T-helper 1 cell treated with Interleukin-12 subunit alpha and Interleukin-12 subunit beta and Interleukin-4 antibody, amounts not matched to agents 30 ng/mL and 1 ng/mL, for 36 hours (primary cell): ENCODE measurements at regions not wholly inside any gene's neighbourhood (a gene's known extent, or its start where the extent isn't known, plus 50 kb on each side); places are given as distances from the start of the nearest gene placed in this dataset.
"Not testable (repeated sequence)": the region's sequence is repeated elsewhere in the genome, so short reads cannot be mapped to it uniquely, and the experiment has no call there.

Experiments
- intact Hi-C: fragments of 100-400 bp; cut with micrococcal nuclease; formaldehyde crosslinking; loops from one replicate; pipeline ENCODE4 v1.15.1; 2024

DNA sequence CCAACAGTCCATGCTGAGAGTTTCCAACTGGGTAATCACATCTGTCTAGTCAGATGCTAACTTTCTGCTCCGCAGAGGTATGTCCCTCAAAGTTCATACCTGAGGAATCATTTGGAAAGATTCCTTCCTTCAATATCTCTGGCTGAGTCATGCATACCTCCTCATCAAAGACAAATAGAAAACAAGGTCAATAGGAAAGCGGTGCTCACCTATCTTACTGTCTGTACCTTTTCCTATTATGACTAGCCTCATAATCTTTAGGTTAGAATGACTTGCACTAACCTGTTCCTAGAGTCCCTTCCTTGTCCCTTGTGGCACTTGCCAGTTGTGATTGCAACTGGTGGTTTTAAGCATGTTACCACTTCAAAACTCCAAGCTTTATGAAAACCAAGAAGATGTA, 78.2 kb upstream of the PTPRK start:
- intact Hi-C loops, result no loop called here

GRCh38 chr6:128597956-128598355, 77.6 kb upstream of the PTPRK start:
- intact Hi-C loops, result no loop called here

DNA sequence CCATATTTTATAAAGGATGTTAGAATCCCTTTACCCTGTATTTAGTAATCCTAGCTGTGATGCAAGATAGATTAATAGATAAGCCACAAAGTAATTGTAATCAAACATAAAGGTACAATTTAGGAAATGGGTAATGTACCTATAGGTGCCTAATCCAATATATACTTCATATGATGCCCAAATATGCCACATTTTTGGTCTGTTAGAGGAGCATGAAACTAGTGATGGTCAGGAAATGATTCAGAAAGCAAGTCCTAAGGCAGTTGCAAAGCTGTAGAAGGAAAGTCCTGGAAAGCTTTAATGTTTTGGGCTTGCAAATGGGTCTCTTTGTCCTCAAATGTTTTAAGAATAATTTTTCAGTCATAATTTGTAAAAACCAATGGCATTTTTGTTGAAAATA, 76.6 kb upstream of the PTPRK start:
- intact Hi-C loops, result no loop called here

GRCh38 chr6:128595544-128595943, 75.1 kb upstream of the PTPRK start:
- intact Hi-C loops, result no loop called here

DNA sequence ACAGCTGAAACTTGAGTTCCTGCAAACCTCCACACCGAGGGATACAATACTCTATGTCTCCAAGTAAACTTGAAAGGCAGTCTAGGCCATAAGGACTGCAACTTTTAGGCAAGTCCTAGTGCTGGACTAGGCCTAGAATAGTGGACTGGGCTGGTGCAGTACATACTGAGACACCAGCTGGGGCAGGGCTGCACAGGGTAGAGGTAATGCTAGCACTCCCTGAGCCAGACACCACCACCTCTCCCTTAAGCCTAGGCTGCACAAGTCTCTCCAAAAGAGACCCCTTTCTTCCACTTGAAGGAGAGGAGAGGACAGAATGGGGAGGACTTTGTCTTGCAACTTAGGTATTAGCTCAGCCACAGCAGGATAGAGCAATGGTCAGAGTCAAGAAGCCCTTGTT, 65.7 kb upstream of the PTPRK start:
- intact Hi-C loops, result no loop called here

DNA sequence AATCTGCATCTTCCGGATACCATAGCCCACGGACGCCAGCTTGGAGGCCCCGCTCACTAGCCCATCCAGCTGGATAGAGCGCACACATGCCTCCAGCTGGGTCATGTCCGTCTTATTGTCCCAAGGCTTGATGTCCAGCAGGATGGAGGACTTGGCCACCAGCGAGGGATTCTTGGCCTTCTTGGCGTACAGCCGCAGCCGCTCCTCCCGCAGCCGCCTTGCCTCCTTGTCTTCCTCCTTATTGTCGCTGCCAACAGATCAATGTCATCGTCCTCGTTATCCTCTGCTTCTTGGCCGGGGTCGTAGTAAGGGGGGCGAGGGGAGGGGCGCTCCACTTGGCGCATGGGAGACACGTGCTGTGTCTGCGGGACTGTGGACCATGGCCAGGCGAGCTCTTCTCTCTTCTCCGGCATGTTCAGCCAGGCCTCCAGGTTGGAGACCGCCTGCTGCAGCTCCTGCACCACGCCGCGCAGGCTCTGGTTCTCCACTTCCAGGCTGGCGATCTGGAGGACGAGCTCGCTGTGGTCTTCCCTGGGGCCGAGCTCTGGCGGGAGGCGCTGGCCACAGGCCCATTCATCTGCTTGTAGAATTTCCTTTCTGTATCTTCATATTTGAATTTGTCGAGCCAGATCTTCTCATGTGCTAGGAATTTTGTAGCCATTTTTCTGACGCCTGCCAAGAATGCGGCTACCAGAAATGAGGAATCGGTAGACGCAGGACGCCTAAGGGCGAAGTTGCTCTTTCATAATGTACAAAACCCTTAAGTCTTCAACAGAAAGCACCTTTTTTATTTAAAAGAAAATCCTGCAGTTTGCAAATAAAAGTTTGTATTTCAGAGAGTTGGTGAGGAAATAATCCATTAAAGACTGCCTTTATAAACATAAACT, 60.1 kb upstream of the PTPRK start:
- intact Hi-C loops, result no loop called here

GRCh38 chr6:128575254-128575653, 54.9 kb upstream of the PTPRK start:
- intact Hi-C loops, result not testable (repeated sequence)

GRCh38 chr6:128574402-128574801, 54.0 kb upstream of the PTPRK start:
- intact Hi-C loops, result no loop called here

DNA sequence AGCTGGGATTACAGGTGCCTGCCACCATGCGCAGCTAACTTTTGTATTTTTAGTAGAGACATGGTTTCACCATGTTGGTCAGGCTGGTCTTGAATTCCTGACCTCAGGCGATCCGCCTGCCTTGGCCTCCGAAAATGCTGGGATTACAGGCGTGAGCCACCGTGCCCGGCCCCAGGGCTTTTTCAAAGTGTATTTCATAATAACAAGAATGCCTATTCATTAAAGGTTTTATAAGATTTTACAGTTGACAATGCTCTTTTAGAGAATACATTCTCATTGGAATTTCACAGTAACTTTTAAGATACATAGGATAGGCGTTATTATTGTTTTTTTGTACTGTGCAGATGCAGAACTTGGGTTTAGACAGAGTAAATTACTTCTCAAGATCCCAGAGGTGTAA, 52.6 kb upstream of the PTPRK start:
- intact Hi-C loops, result no loop called here

GRCh38 chr6:128572294-128572693, 51.9 kb upstream of the PTPRK start:
- intact Hi-C loops, result no loop called here

DNA sequence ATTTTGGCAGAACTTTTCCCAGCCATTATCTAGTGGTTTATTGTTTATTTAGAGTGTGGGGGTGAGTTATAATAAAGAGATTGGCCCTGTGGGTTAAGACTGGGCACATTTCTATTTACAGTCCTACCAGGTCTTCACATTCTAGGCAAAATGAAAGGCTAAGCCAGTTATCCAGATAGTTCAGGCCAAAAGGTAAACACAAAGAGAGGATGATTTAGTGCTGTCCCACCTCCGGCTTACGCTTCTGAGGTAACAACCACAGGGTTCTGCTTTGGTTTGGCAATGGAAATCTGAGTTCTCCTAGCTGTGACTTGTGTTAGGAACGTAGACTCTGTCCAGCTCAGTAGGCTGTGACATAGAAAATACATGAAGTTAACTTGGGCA, 50.3 kb upstream of the PTPRK start:
- intact Hi-C loops, result no loop called here

DNA sequence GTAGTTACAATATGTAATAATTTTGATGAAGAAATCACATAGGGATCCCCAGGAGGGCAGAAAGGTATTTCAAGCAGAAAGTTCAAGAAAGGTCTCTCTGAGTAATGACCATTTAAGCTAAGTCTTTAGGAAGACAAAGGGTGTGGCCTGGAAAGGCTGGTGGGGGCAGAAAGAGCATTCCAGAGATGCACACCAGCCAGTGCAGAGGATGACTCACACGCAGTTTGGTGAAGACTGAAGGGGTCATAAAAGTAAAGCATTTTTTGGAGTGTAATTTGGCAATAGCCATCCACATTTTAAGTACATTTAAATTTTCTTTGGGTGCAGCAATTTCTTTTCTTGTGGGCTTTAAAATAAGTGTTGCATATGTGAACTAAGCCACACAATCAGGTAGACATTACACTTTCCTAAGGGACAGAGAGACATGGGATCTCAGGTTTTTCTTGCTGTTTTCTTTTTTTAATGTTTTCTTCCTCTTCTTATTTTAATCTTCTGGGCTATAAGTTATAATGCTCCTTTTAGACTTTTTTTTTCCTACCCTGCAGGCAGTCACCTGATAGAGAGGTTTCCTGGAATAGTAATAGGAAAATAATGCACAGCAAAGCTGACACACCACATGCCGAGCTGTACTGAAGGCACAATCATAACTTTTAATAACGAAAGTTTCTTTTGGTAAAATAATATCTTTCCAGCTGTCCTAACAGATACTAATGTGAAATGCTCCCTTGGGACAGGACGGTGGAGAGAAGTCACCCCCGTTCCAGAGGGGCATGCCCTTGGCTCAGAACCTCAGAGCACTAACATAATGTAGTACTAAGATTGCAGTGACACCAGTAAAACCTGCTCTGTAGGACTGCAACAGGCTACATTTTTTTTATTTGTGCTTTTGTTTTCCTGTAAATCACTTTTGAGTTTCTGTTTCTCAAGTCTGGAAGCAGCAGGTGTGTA, 49.6 kb upstream of the PTPRK start:
- intact Hi-C loops, result no loop called here
